ENCODE measurements at regions not wholly inside any gene's neighbourhood (a gene's known extent, or its start where the extent isn't known, plus 50 kb on each side); places are given as distances from the start of the nearest gene placed in this dataset.

DNA sequence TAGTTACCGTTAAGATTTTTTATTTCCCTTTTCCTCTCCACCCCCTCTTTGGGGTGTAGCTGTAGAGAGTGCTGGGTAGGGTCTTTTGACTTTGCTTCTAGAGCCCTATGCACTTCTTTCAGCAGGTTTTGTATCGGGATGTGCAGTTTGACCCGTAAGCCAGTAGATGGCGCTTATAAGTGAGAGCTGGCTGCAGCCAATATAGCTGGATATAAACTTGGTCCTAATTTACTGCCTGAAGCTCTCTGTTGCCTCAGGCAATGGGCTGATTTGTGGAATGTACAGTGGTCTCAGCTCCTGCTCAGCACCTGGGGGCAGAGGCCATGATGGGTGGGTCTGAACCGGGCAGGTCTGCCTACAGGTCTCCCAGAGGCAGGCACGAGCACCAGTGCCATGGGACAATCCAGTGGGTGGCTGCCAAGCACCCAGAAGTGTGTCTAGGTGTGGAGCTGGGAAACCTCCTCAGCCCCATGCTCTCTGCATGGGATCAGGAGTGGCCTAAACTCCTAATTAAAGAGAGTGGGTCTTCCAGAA is 146.5 kb downstream of the SPANXN1 start:
- Histone ChIP-seq H3K27me3 (ENCODE audit: control insufficient read depth, insufficient read depth, low read length) (no peaks in the 10 kb centered on the region), H3K4me1 (ENCODE audit: control insufficient read depth in 2 of 3, insufficient read depth in 2 of 3, low read depth in 1 of 3, low read length in 3 of 3) (no peaks in the 10 kb centered on the region), H3K27ac (ENCODE audit: low read depth in 2 of 2, low read length in 2 of 2) (no peak overlapping the region), H3K4me3 (ENCODE audit: low read length in 3 of 3) (no peak overlapping the region), H3K36me3 (ENCODE audit: control insufficient read depth in 2 of 3, insufficient read depth in 3 of 3, low read length in 3 of 3) (no peaks in the 10 kb centered on the region), H3K9me3 (ENCODE audit: control insufficient read depth in 2 of 3, insufficient read depth in 1 of 3, low read length in 3 of 3) (no peaks in the 10 kb centered on the region), H3K9ac (ENCODE audit: low read length in 3 of 3) (no peak overlapping the region)
- TF ChIP-seq CTCF (IDR thresholded peaks at IDR 0.05; ENCODE audit: borderline replicate concordance, extremely low read depth, insufficient read depth): peak; percentile 8
- intact Hi-C loops (cut with DNase I): no loop called here
- FAIRE-seq (no peak), DNase-seq (peak in 1 of 5 donors; percentile 0)

DNA sequence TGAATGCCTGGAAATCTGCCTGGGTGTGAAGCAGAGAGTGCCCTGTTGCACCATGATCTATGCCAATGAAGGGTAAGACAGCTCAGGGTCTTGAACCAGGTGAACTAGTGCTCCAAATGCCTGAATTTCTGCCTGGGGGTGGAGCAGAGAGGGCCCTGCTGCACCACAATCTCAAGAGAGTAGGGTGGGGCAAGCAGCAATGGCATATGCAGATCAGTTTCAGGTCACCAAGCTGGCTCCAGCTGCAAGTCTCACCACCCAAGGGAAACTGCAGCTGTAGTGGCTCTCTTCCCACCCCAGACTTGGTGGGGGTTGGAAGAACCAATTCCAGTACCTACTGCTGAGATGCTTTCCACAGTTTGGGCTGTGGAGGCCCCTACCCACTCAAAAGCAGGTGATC is 147.0 kb downstream of the SPANXN1 start:
- FAIRE-seq (no peak), DNase-seq (no peak)
- no peaks in the 10 kb centered on the region for H3K4me1 ChIP-seq (ENCODE audit: control insufficient read depth in 2 of 3, insufficient read depth in 2 of 3, low read depth in 1 of 3, low read length in 3 of 3)
- H3K27ac ChIP-seq (ENCODE audit: low read depth in 2 of 2, low read length in 2 of 2): no peak overlapping the region
- intact Hi-C loops (cut with DNase I): no loop called here
- no peak overlapping the region for H3K9ac ChIP-seq (ENCODE audit: low read length in 3 of 3)
- no peak for TF ChIP-seq CTCF (IDR thresholded peaks at IDR 0.05; ENCODE audit: borderline replicate concordance, extremely low read depth, insufficient read depth)
- no peak overlapping the region for H3K4me3 ChIP-seq (ENCODE audit: low read length in 3 of 3)
- H3K36me3 ChIP-seq (ENCODE audit: control insufficient read depth in 2 of 3, insufficient read depth in 3 of 3, low read length in 3 of 3): no peaks in the 10 kb centered on the region
- no peaks in the 10 kb centered on the region for H3K27me3 ChIP-seq (ENCODE audit: control insufficient read depth, insufficient read depth, low read length)
- no peaks in the 10 kb centered on the region for H3K9me3 ChIP-seq (ENCODE audit: control insufficient read depth in 2 of 3, insufficient read depth in 1 of 3, low read length in 3 of 3)

GRCh38 chrX:145396612-145397011 is 149.3 kb downstream of the SPANXN1 start:
- Histone ChIP-seq H3K27ac (ENCODE audit: low read depth in 2 of 2, low read length in 2 of 2) (no peak overlapping the region), H3K9me3 (ENCODE audit: control insufficient read depth in 2 of 3, insufficient read depth in 1 of 3, low read length in 3 of 3) (no peaks in the 10 kb centered on the region), H3K4me1 (ENCODE audit: control insufficient read depth in 2 of 3, insufficient read depth in 2 of 3, low read depth in 1 of 3, low read length in 3 of 3) (no peaks in the 10 kb centered on the region), H3K36me3 (ENCODE audit: control insufficient read depth in 2 of 3, insufficient read depth in 3 of 3, low read length in 3 of 3) (no peaks in the 10 kb centered on the region), H3K9ac (ENCODE audit: low read length in 3 of 3) (no peak overlapping the region), H3K27me3 (ENCODE audit: control insufficient read depth, insufficient read depth, low read length) (no peaks in the 10 kb centered on the region), H3K4me3 (ENCODE audit: low read length in 3 of 3) (no peak overlapping the region)
- DNase-seq: no peak
- intact Hi-C loops (cut with DNase I): no loop called here
- no peak for TF ChIP-seq CTCF (IDR thresholded peaks at IDR 0.05; ENCODE audit: borderline replicate concordance, extremely low read depth, insufficient read depth)
- FAIRE-seq: no peak

DNA sequence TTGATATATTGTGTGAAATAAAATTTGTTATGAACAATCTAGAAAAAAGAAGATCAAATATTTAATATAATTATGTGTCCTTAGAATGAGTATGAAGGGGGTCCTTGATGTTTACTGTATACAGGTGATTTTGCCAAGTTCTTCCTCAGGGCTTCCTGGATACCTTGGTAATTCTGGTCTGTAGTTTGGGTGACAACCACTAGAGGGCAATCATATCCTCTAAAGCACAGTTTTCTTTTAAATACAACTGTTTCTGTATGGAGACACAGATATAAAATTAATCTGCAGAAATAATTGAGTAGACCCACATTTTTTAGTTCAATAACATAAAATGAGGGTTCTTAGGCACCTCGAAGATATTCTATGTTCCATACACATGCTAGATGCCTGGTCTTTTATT is 157.7 kb downstream of the SPANXN1 start:
- DNase-seq (peak in 2 of 5 donors; percentile 12 to 14), FAIRE-seq (no peak)
- intact Hi-C loops (cut with DNase I): no loop called here
- Histone ChIP-seq H3K36me3 (ENCODE audit: control insufficient read depth in 2 of 3, insufficient read depth in 3 of 3, low read length in 3 of 3) (no peaks in the 10 kb centered on the region), H3K27ac (ENCODE audit: low read depth in 2 of 2, low read length in 2 of 2) (no peak overlapping the region), H3K9me3 (ENCODE audit: control insufficient read depth in 2 of 3, insufficient read depth in 1 of 3, low read length in 3 of 3) (no peaks in the 10 kb centered on the region), H3K4me1 (ENCODE audit: control insufficient read depth in 2 of 3, insufficient read depth in 2 of 3, low read depth in 1 of 3, low read length in 3 of 3) (no peaks in the 10 kb centered on the region), H3K27me3 (ENCODE audit: control insufficient read depth, insufficient read depth, low read length) (no peaks in the 10 kb centered on the region), H3K9ac (ENCODE audit: low read length in 3 of 3) (no peak overlapping the region), H3K4me3 (ENCODE audit: low read length in 3 of 3) (no peak overlapping the region)
- TF ChIP-seq CTCF (IDR thresholded peaks at IDR 0.05; ENCODE audit: borderline replicate concordance, extremely low read depth, insufficient read depth): peak; percentile 42
